Dermis microvascular lymphatic vessel endothelial cell (primary cell): ENCODE measurements at regions not wholly inside any gene's neighbourhood (a gene's known extent, or its start where the extent isn't known, plus 50 kb on each side); places are given as distances from the start of the nearest gene placed in this dataset.
"Not testable (repeated sequence)": the region's sequence is repeated elsewhere in the genome, so short reads cannot be mapped to it uniquely, and the experiment has no call there.

Experiments
- DNase-seq, 2 donors: peaks; one replicate each; pipeline versions ENCODE4 v3.0.0 to v3.0.0-alpha.2; 2010; ENCODE audit warnings: low read depth in 2 of 2

- no peak for DNase-seq
Observed at GRCh38 chr6:91242614-91242949, 655.7 kb upstream of the MAP3K7 start.

GRCh38 chr6:91241946-91242613 lies 655.2 kb upstream of the MAP3K7 start:
- DNase-seq, result no peak

- DNase-seq, result no peak
Observed at GRCh38 chr6:91240878-91241603, 654.2 kb upstream of the MAP3K7 start.

- no peak for DNase-seq
Observed at GRCh38 chr6:91221072-91221720, 634.3 kb upstream of the MAP3K7 start.

- no peak for DNase-seq
Observed at GRCh38 chr6:91213229-91213901, 626.5 kb upstream of the MAP3K7 start.

- DNase-seq, result no peak
Observed at GRCh38 chr6:91198588-91199255, 611.9 kb upstream of the MAP3K7 start.

GRCh38 chr6:91196729-91197128 lies 609.9 kb upstream of the MAP3K7 start:
- DNase-seq, result no peak

- DNase-seq, result no peak
Observed at GRCh38 chr6:91193446-91193845, 606.6 kb upstream of the MAP3K7 start.

- DNase-seq, result not testable (repeated sequence)
Observed at GRCh38 chr6:91190041-91190440, 603.2 kb upstream of the MAP3K7 start.

GRCh38 chr6:91185072-91185471 lies 598.2 kb upstream of the MAP3K7 start:
- DNase-seq, result no peak

- DNase-seq, result no peak
Observed at GRCh38 chr6:91181416-91181815, 594.5 kb upstream of the MAP3K7 start.

GRCh38 chr6:91173651-91174050 lies 586.8 kb upstream of the MAP3K7 start:
- DNase-seq, result no peak

- no peak for DNase-seq
Observed at GRCh38 chr6:91173186-91173585, 586.3 kb upstream of the MAP3K7 start.

- no peak for DNase-seq
Observed at GRCh38 chr6:91171754-91172462, 585.0 kb upstream of the MAP3K7 start.

- DNase-seq, result no peak
Observed at GRCh38 chr6:91167846-91168245, 581.0 kb upstream of the MAP3K7 start.

- DNase-seq, result no peak
Observed at GRCh38 chr6:91166271-91167046, 579.6 kb upstream of the MAP3K7 start.

- DNase-seq, result no peak
Observed at GRCh38 chr6:91164105-91164504, 577.2 kb upstream of the MAP3K7 start.

- no peak for DNase-seq
Observed at GRCh38 chr6:91161246-91161645, 574.4 kb upstream of the MAP3K7 start.

GRCh38 chr6:91155129-91155785 lies 568.4 kb upstream of the MAP3K7 start:
- no peak for DNase-seq

GRCh38 chr6:91152824-91153223 lies 566.0 kb upstream of the MAP3K7 start:
- DNase-seq, result no peak
